ENCODE measurements at regions not wholly inside any gene's neighbourhood (a gene's known extent, or its start where the extent isn't known, plus 50 kb on each side); places are given as distances from the start of the nearest gene placed in this dataset.
"Not testable (repeated sequence)": the region's sequence is repeated elsewhere in the genome, so short reads cannot be mapped to it uniquely, and the experiment has no call there.

- TF ChIP-seq CREB1 (CRISPR knock-in tag; IDR thresholded peaks at IDR 0.05; ENCODE audit: low read depth): no peak
- no peak for TF ChIP-seq ETS1 (IDR thresholded peaks at IDR 0.05)
- no peak for TF ChIP-seq NANOG (IDR thresholded peaks at IDR 0.05; ENCODE audit: borderline replicate concordance)
- no peak for TF ChIP-seq CTCF (conservative IDR thresholded peaks at IDR 0.05; ENCODE audit: low read depth in 2 of 2)
- no peak for TF ChIP-seq REST (IDR thresholded peaks at IDR 0.05; ENCODE audit: unreplicated experiment)
- TF ChIP-seq EZH2phosphoT487 (IDR thresholded peaks at IDR 0.05; ENCODE audit: unreplicated experiment): no peak
- TF ChIP-seq EZH2 (IDR thresholded peaks at IDR 0.05; ENCODE audit: low read depth, unreplicated experiment): no peak
These were observed 272.2 kb upstream of the NR2F2 start (continued) for GRCh38 chr15:96058103-96058851.

- not testable (repeated sequence) for H3K27ac ChIP-seq (ENCODE audit: low read depth); ATAC-seq; H2AFZ ChIP-seq; H3K4me3 ChIP-seq; H3K36me3 Mint-ChIP-seq (ENCODE audit: low read depth); H3K27ac Mint-ChIP-seq; H3K4me2 ChIP-seq; H3K4me3 Mint-ChIP-seq; H3K9me2 ChIP-seq (ENCODE audit: insufficient read depth); H3K79me2 ChIP-seq (replicated peaks; ENCODE audit: insufficient read depth); H3K4me1 ChIP-seq (ENCODE audit: insufficient read depth); H3F3A ChIP-seq (replicated peaks; ENCODE audit: low read depth); DNase-seq (ENCODE audit: low spot score); H3K36me3 ChIP-seq (ENCODE audit: insufficient read depth); H3K4me1 Mint-ChIP-seq; H3K9me3 Mint-ChIP-seq
- peaks cover 47% of the 10 kb centered on the region for H3K27me3 Mint-ChIP-seq (ENCODE audit: insufficient read depth, low read depth, poor library complexity)
- Histone ChIP-seq H3K27me3 (ENCODE audit: insufficient read depth) (peaks cover 61% of the 10 kb centered on the region), H4K20me1 (replicated peaks; ENCODE audit: insufficient read depth) (0 out of 2 replicates have a peak, but pooled peaks cover 10% of the 10 kb centered on the region)
These were observed 271.7 kb upstream of the NR2F2 start for GRCh38 chr15:96058852-96059103.

GRCh38 chr15:96060591-96060990 lies 269.9 kb upstream of the NR2F2 start:
- H3K27me3 Mint-ChIP-seq (ENCODE audit: insufficient read depth, low read depth, poor library complexity): peaks cover 29% of the 10 kb centered on the region
- not testable (repeated sequence) for H3K9me3 Mint-ChIP-seq, H3K27ac Mint-ChIP-seq

More at GRCh38 chr15:96060591-96060990, 269.9 kb upstream of the NR2F2 start:
- H4K20me1 ChIP-seq (replicated peaks; ENCODE audit: insufficient read depth); ATAC-seq; H3K36me3 Mint-ChIP-seq (ENCODE audit: low read depth); H3K79me2 ChIP-seq (replicated peaks; ENCODE audit: insufficient read depth); DNase-seq (ENCODE audit: low spot score); H3K4me1 ChIP-seq (ENCODE audit: insufficient read depth); H2AFZ ChIP-seq; H3K4me1 Mint-ChIP-seq; H3K9me2 ChIP-seq (ENCODE audit: insufficient read depth); H3K4me2 ChIP-seq; H3K27ac ChIP-seq (ENCODE audit: low read depth); H3K36me3 ChIP-seq (ENCODE audit: insufficient read depth); H3K4me3 ChIP-seq; H3F3A ChIP-seq (replicated peaks; ENCODE audit: low read depth); H3K4me3 Mint-ChIP-seq: not testable (repeated sequence)
- peaks cover 43% of the 10 kb centered on the region for H3K27me3 ChIP-seq (ENCODE audit: insufficient read depth)
